ENCODE measurements at regions not wholly inside any gene's neighbourhood (a gene's known extent, or its start where the extent isn't known, plus 50 kb on each side); places are given as distances from the start of the nearest gene placed in this dataset.

GRCh38 chr13:74074723-74075122, 59.5 kb downstream of the KLF12 start:
- TF ChIP-seq CTCF (IDR thresholded peaks at IDR 0.05) = no peak
- no peak for TF ChIP-seq POLR2A (IDR thresholded peaks at IDR 0.05)
- TF ChIP-seq EP300 (IDR thresholded peaks at IDR 0.05) = no peak

Measured in ovary (tissue), 3 donors.